ENCODE measurements at regions not wholly inside any gene's neighbourhood (a gene's known extent, or its start where the extent isn't known, plus 50 kb on each side); places are given as distances from the start of the nearest gene placed in this dataset.

- Histone ChIP-seq H3K27ac (no peak overlapping the region), H3K27me3 (ENCODE audit: insufficient read depth, low read depth) (no peaks in the 10 kb centered on the region), H3K4me2 (no peak overlapping the region), H2AFZ (no peak overlapping the region), H3K9me2 (ENCODE audit: insufficient read depth) (no peaks in the 10 kb centered on the region), H3K79me2 (ENCODE audit: low read depth) (no peaks in the 10 kb centered on the region), H3K36me3 (ENCODE audit: low read depth) (no peaks in the 10 kb centered on the region), H3K9me3 (ENCODE audit: insufficient read depth, low read depth) (no peaks in the 10 kb centered on the region), H3K4me3 (no peak overlapping the region), H3K4me1 (replicated peaks; ENCODE audit: insufficient read depth) (no peaks in the 10 kb centered on the region), H4K20me1 (ENCODE audit: insufficient read depth) (no peaks in the 10 kb centered on the region), H3F3A (ENCODE audit: insufficient read depth, low read depth) (no peaks in the 10 kb centered on the region)
- no peak for DNase-seq
- no TSS peak for BruUV-seq (replicated peaks)
- intact Hi-C loops (cut with micrococcal nuclease; ENCODE audit: unreplicated experiment) = no loop called here
- TF ChIP-seq EZH2 (IDR thresholded peaks at IDR 0.05; ENCODE audit: low read depth) (no peak), CTCF (conservative IDR thresholded peaks at IDR 0.05) (no peak)
- POLR2A ChIA-PET (ENCODE audit: unreplicated experiment) = no interaction called here
- CTCF ChIA-PET = no interaction called here
Measured at GRCh38 chr3:25151903-25152295, 276.2 kb upstream of the RARB start.

GRCh38 chr3:25153136-25153535, 274.9 kb upstream of the RARB start:
- Histone ChIP-seq H3K36me3 (ENCODE audit: low read depth) (no peaks in the 10 kb centered on the region), H3K9me3 (ENCODE audit: insufficient read depth, low read depth) (no peaks in the 10 kb centered on the region), H3K4me1 (replicated peaks; ENCODE audit: insufficient read depth) (no peaks in the 10 kb centered on the region), H3K27ac (no peak overlapping the region), H3K79me2 (ENCODE audit: low read depth) (no peaks in the 10 kb centered on the region), H3K9me2 (ENCODE audit: insufficient read depth) (no peaks in the 10 kb centered on the region), H4K20me1 (ENCODE audit: insufficient read depth) (no peaks in the 10 kb centered on the region), H3F3A (ENCODE audit: insufficient read depth, low read depth) (no peaks in the 10 kb centered on the region), H3K27me3 (ENCODE audit: insufficient read depth, low read depth) (no peaks in the 10 kb centered on the region), H3K4me2 (no peak overlapping the region), H2AFZ (no peak overlapping the region), H3K4me3 (no peak overlapping the region)
- no peak for TF ChIP-seq EZH2 (IDR thresholded peaks at IDR 0.05; ENCODE audit: low read depth)
- TF ChIP-seq CTCF (conservative IDR thresholded peaks at IDR 0.05) = no peak
- no TSS peak for BruUV-seq (replicated peaks)
- ChIA-PET POLR2A (ENCODE audit: unreplicated experiment) (no interaction called here), CTCF (no interaction called here)
- no peak for DNase-seq
- intact Hi-C loops (cut with micrococcal nuclease; ENCODE audit: unreplicated experiment) = no loop called here

GRCh38 chr3:25153561-25153960, 274.5 kb upstream of the RARB start:
- DNase-seq = no peak

More at GRCh38 chr3:25153561-25153960, 274.5 kb upstream of the RARB start:
- Histone ChIP-seq H3K36me3 (ENCODE audit: low read depth) (no peaks in the 10 kb centered on the region), H3K27me3 (ENCODE audit: insufficient read depth, low read depth) (no peaks in the 10 kb centered on the region), H3F3A (ENCODE audit: insufficient read depth, low read depth) (no peaks in the 10 kb centered on the region), H3K4me2 (no peak overlapping the region), H3K79me2 (ENCODE audit: low read depth) (no peaks in the 10 kb centered on the region), H3K4me1 (replicated peaks; ENCODE audit: insufficient read depth) (no peaks in the 10 kb centered on the region), H3K9me3 (ENCODE audit: insufficient read depth, low read depth) (no peaks in the 10 kb centered on the region), H2AFZ (no peak overlapping the region), H3K4me3 (no peak overlapping the region), H3K27ac (no peak overlapping the region), H4K20me1 (ENCODE audit: insufficient read depth) (no peaks in the 10 kb centered on the region), H3K9me2 (ENCODE audit: insufficient read depth) (no peaks in the 10 kb centered on the region)
- TF ChIP-seq EZH2 (IDR thresholded peaks at IDR 0.05; ENCODE audit: low read depth) (no peak), CTCF (conservative IDR thresholded peaks at IDR 0.05) (no peak)
- POLR2A ChIA-PET (ENCODE audit: unreplicated experiment) = no interaction called here
- intact Hi-C loops (cut with micrococcal nuclease; ENCODE audit: unreplicated experiment) = no loop called here
- BruUV-seq (replicated peaks) = no TSS peak
- CTCF ChIA-PET = no interaction called here

Measured in PC-9 (cell line).